SIG-M5 treated with dmso at 0.1 percent for 504 hours (cell line): ENCODE measurements at regions not wholly inside any gene's neighbourhood (a gene's known extent, or its start where the extent isn't known, plus 50 kb on each side); places are given as distances from the start of the nearest gene placed in this dataset.
A peak's percentile ranks its signal among the peaks of the same experiment; 100 is the strongest.

ENCODE experiments used
- DNase-seq: peaks from one replicate; lab custom pipeline; 2025; ENCODE audit not compliant: unreplicated experiment; lab: John Stamatoyannopoulos, UW

DNA sequence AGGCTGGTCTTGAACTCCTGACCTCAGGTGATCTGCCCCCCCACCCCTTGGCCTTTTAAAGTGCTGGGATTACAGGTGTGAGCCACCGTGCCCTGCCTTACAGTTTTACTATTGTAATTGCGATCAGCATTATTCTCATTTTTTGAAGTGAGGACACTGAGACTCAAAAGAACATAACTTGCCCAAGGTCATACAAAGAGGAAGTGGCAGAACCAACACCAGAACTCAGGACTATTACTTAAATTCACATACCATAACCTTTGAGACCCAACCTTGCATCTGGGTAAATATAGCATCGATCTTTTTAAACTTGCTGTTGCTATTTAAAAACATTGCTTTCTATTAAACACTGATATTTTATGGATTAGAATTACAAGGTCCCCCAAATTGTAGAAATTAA, 54.2 kb downstream of the FOXI1 start:
- no peak for DNase-seq

DNA sequence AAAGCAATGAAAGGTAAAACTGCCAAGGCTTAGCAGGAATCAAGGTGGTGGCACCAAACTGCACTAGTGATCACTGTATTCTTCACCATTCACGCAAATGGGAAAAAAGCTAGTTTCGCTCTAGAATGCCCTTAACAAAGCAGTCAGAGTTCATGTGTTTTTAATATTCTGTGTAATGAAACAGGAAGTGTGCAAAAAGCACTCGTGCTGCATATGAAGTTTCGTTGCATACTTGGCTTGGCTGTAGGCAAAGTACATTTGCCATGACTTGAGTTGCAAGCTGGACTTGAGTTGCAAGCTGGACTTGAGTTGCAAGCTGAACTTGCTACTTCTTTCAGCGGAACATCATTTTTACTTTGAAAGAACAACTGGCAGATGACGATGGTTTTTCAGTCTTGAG, 55.4 kb downstream of the FOXI1 start:
- DNase-seq: no peak

GRCh38 chr5:170162631-170163321, 57.1 kb downstream of the FOXI1 start:
- no peak for DNase-seq

DNA sequence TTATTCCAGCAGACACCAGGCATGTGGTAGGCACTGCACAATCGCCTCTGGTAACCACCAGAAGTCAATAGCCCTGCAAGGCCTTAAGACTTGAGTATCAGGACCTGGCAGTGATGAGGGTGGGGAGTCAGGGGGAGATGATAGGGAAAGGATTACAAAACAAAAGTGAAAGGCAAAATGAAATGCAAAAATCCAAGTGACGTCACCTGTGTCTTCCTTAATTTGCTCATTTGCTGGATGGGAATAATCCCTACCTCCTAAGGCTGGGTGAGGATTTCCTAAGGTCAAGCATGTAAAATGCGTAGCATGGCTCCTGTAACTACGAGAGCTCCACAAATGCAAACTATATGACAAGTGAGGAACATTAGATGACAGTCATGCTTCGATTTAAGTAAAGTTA, 58.4 kb downstream of the FOXI1 start:
- DNase-seq: no peak

DNA sequence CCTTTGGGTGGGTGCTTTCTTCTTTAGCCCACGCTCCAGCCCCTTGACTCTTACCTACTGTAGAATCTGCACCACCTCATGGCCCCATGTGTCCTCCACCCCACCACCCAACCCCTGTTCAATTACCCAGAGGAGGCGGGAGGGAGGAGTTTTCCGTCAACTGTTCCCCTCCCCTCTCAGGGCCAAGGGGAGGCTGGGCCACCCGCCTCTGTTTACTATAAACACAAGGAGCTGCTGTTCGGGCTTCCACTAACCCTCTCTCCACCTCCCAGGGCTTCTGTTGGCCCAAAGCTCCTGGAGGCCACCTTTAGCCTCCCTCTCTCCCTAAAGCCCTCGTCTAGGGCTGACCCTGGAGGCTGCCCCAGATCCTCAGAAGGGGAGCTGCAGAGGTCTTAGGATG, 59.2 kb downstream of the FOXI1 start:
- DNase-seq: no peak

- no peak for DNase-seq
These were observed 60.4 kb downstream of the FOXI1 start for GRCh38 chr5:170166101-170166500.

DNA sequence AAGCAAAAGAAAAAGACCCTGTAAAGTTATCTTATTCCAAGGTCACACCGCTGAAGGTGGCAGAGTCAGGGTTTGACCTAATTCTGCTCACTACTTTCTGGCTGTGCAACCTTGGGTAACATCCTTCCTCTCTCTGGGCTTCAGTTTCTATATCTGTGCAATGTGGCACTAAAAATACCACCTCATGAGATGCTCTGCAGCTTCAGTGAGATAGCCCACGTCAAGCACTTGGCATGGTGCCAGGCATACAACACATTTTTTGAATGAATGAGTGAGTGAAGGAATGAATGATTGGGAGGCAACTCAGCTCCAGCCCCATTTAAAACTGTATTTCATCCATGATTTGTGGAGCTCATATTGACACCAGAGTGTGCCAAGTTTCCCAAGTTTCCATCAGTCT, 62.3 kb downstream of the FOXI1 start:
- DNase-seq: no peak

- no peak for DNase-seq
These were observed 63.1 kb downstream of the FOXI1 start for GRCh38 chr5:170168797-170169196.

- no peak for DNase-seq
These were observed 62.8 kb upstream of the C5orf58 start for GRCh38 chr5:170169996-170170395.

DNA sequence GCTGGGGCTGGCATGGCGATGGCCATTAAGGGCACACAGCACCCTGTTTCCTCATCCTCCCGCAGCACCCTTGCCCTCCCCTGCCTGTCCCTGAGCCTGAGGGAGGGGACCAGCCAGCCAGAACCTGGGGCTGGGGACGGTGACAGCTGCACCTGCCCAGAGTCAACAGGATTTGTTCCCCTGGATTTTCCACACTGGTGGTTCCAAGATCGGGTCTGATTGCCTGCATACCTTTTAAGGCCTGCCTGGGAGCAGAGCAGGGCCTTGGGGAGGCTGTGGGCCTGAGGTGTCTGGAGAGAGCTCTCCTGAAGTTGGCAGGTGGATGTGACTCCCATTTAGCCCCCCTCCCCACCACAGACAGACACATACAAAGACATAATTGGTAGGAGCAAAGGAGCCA, 61.0 kb upstream of the C5orf58 start:
- no peak for DNase-seq

GRCh38 chr5:170173227-170173626, 59.6 kb upstream of the C5orf58 start:
- DNase-seq: peak; percentile 19

GRCh38 chr5:170173647-170174046, 59.1 kb upstream of the C5orf58 start:
- no peak for DNase-seq

DNA sequence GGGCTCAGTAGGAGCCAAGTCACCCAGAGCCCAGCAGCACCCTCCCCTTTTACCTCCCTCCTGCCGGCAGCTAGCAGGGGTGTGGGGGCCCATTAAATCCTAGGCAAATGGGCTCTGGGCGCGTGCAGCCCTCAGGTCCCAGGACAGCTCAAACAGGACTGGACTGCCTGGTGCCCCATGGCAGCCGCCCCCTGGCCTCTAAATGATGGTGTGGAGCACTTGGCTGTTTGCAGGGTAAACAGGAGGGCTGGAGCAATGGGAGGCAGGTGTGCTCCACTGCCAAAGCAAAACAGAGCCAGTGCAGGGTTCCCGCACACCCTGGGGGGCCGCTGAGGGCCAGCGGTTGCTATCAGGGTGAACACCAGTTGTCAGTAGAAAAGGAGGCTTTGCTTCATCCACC, 55.9 kb upstream of the C5orf58 start:
- no peak for DNase-seq

GRCh38 chr5:170178814-170179213, 54.0 kb upstream of the C5orf58 start:
- no peak for DNase-seq

DNA sequence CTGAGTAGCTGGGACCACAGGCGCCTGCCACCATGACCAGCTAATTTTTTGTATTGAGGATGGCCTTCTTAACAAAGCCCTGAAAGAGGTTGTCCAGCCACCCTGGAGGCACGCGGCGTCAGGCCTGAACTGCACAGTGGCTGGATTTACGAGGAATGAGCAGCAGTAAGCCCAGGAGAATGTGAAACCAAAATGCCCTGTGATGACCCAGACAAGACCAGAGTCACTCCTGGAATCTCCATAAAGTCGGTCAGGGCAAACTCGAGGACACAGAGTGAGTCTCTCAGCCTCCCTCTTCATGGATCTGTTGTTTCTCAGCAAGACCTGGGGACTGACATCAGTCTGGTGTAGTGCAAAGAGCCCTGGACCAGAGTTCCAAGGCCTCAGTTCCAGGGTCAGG, 53.2 kb upstream of the C5orf58 start:
- DNase-seq: no peak

GRCh38 chr5:170181902-170182301, 50.9 kb upstream of the C5orf58 start:
- DNase-seq: no peak

DNA sequence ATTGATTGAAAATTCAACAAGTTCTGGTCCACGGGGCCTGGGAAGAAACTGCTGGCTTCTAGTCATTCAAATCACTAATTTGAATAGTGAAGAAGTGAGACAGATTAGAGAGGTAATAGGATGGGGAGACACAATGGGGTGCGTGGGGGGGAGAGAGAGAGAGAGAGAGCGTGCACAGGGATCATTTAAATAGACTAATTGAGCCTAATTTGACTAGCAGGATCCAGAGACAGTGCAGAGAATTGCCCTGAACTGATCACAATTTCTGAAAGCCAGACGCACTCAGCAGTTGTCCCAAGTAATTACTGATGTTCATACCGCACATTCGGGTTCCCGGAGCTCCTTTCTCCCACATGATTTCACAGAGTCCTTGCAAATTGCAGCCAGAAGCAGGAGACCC, 50.3 kb upstream of the C5orf58 start:
- no peak for DNase-seq
